ENCODE measurements at regions not wholly inside any gene's neighbourhood (a gene's known extent, or its start where the extent isn't known, plus 50 kb on each side); places are given as distances from the start of the nearest gene placed in this dataset.

DNA sequence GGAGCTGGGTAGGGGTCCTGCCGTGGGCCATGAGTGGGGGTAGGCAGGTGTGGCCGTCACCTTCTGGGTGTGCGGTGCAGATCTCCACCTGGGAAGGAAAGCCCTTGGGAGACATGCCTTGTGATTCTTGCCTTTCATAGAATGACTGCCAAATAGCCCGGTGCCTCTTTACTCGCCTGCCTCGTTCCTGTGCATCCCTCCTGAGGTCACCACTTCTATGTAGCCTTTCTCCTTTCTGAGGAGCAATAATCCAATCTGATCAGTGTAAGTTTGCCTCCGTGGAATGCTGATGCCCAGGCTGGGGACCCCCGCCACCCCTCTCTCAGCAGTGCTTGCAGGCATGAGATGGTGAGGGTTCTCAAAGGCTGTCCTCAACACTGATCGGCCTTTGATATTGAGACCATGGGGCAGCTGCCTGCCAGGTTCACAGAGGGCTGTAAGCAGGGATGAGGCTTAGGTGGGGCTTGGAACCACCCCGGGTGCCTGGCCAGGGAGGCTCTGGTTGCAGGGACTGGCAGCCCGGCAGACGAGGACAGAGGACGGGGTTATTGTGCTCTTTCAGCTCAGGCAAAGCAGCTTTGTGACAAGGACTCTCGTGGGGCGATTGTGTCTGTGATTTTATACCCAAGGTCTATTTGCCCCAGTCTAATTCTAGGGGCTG lies 86.1 kb upstream of the WNT7B start:
- ATAC-seq (no peak), DNase-seq (no peak)
- Mint-ChIP-seq H3K9me3 (no peaks in the 10 kb centered on the region), H3K27me3 (peaks cover 6% of the 10 kb centered on the region), H3K36me3 (ENCODE audit: low read depth) (peaks cover 4% of the 10 kb centered on the region), H3K4me1 (ENCODE audit: low read depth) (peaks cover 17% of the 10 kb centered on the region), H3K4me3 (no peak overlapping the region), H3K27ac (no peak overlapping the region)
- POLR2A ChIA-PET = no interaction called here
- CTCF ChIA-PET = interaction anchor here (0.7 kb wide), 1 partner anchor 26 kb away, joined by 3 read pairs; no protein-coding TSS in a partner anchor
- TF ChIP-seq, protein P1, sequence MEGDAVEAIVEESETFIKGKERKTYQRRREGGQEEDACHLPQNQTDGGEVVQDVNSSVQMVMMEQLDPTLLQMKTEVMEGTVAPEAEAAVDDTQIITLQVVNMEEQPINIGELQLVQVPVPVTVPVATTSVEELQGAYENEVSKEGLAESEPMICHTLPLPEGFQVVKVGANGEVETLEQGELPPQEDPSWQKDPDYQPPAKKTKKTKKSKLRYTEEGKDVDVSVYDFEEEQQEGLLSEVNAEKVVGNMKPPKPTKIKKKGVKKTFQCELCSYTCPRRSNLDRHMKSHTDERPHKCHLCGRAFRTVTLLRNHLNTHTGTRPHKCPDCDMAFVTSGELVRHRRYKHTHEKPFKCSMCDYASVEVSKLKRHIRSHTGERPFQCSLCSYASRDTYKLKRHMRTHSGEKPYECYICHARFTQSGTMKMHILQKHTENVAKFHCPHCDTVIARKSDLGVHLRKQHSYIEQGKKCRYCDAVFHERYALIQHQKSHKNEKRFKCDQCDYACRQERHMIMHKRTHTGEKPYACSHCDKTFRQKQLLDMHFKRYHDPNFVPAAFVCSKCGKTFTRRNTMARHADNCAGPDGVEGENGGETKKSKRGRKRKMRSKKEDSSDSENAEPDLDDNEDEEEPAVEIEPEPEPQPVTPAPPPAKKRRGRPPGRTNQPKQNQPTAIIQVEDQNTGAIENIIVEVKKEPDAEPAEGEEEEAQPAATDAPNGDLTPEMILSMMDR (IDR thresholded peaks at IDR 0.05) = no peak
- intact Hi-C loops (cut with micrococcal nuclease) = no loop called here

DNA sequence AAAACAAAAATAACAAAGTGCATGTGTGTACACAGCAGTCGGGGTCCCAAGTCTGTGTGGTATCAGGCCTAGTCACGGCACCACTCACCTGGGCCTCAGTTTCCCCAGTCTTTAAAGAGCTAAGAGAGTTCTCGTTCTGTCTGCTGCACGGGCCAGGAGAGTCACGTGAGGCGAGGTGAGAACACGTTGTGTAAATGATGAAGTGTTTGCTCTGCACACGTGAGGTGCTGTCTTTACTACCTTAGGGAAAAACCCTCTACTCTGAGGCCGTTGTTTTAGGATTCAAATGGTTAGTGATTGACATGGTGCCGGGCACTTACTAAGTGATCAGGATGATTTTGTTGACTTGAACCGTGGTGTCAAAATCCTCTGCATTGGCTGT lies 86.5 kb upstream of the PPARA start:
- Mint-ChIP-seq H3K4me1 (ENCODE audit: low read depth) (peaks cover 14% of the 10 kb centered on the region), H3K9me3 (no peaks in the 10 kb centered on the region), H3K4me3 (no peak overlapping the region), H3K36me3 (ENCODE audit: low read depth) (peaks cover 4% of the 10 kb centered on the region), H3K27me3 (peaks cover 9% of the 10 kb centered on the region), H3K27ac (no peak overlapping the region)
- TF ChIP-seq, protein P1 (IDR thresholded peaks at IDR 0.05) = no peak
- DNase-seq = no peak
- intact Hi-C loops (cut with micrococcal nuclease) = no loop called here
- ChIA-PET CTCF (interaction anchor here (0.7 kb wide), 1 partner anchor 27 kb away, joined by 3 read pairs; no protein-coding TSS in a partner anchor), POLR2A (no interaction called here)
- ATAC-seq = no peak

DNA sequence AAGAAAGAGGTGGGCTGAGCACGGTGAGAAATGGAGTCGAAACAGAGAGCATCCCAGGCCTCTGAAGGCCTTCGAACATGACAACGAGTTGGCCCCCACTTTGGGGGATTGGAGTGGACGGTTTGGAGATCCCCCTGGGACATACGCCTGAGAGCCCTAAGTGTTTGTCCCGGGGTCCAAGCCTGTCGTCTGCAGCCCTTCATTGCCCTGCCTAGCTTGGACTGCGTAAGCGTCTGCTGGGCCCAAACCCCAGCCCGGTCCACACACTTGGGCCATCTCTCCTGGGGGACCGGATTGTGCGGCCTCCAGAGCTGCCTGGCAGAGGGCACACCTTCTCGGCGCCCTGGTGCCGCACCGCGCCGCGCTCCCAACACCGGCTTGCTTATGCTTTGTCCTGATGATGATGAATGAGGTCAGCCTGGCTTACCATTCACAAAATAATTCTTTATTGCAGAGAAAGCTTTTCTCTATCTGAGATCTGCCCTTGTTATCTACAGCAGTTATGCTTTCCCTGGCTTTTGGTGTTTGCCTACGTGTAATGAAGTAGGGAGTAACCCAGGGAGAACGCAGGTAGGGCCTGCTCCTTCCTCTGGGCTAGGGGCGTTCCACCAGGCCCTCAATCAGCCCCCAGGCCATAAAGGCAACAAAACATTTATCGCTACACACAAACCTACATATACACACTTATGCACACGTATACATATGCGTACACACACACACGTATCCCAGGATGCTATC lies 85.9 kb upstream of the PPARA start:
- POLR2A ChIA-PET = no interaction called here
- no peak overlapping the region for H3K27ac Mint-ChIP-seq
- TF ChIP-seq, protein P1 (IDR thresholded peaks at IDR 0.05) = no peak

DNA sequence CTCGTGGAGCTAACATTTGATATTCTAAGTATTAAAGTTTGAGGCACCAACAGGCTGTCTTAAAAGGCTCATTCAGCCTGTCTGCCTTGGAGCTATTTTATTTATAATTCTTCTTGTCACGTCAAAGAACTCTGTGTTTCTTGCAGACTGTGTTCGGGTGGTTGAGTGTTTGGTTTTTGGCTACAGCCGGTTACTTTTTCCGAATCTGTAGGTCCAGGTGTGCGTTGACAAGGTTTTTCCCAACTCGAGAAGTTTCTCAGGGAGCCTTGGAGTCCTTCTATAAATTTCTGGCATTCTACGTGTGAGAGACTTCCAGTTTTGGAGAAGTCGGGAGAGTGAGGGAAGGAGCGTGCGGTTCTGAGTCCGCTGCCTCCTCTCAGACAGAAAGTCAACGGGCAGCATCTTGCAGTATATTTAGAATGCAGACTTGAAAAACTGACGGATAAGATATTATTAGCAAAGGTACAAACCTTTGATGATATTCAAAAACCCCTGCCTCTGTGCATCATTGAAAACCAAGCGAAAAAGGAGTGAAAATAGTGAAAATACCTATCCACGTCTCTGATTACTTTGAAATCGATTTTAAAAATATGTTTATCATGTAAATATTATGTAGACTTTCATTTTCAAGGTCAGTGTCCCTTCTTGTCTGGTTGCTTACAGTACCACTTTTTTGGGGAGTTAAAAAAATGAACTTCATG lies 85.2 kb upstream of the PPARA start:
- Mint-ChIP-seq H3K9me3 (no peaks in the 10 kb centered on the region), H3K36me3 (ENCODE audit: low read depth) (peaks cover 4% of the 10 kb centered on the region), H3K4me3 (no peak overlapping the region), H3K27ac (no peak overlapping the region), H3K4me1 (ENCODE audit: low read depth) (peaks cover 19% of the 10 kb centered on the region), H3K27me3 (peaks cover 10% of the 10 kb centered on the region)
- TF ChIP-seq, protein P1 (IDR thresholded peaks at IDR 0.05) = no peak
- no peak for ATAC-seq
- DNase-seq = no peak
- POLR2A ChIA-PET = no interaction called here
- CTCF ChIA-PET = interaction anchor here (1.6 kb wide), 1 partner anchor 59 kb away, joined by 5 read pairs; no protein-coding TSS in a partner anchor
- intact Hi-C loops (cut with micrococcal nuclease) = no loop called here

More for the DNA sequence above, 85.9 kb upstream of the PPARA start:
- H3K4me1 Mint-ChIP-seq (ENCODE audit: low read depth) = peaks cover 16% of the 10 kb centered on the region
- peaks cover 10% of the 10 kb centered on the region for H3K27me3 Mint-ChIP-seq
- no peaks in the 10 kb centered on the region for H3K9me3 Mint-ChIP-seq
- intact Hi-C loops (cut with micrococcal nuclease) = no loop called here
- peaks cover 4% of the 10 kb centered on the region for H3K36me3 Mint-ChIP-seq (ENCODE audit: low read depth)
- no peak overlapping the region for H3K4me3 Mint-ChIP-seq
- ATAC-seq = no peak
- CTCF ChIA-PET = interaction anchor here (1.6 kb wide), 1 partner anchor 58 kb away, joined by 5 read pairs; no protein-coding TSS in a partner anchor
- no peak for DNase-seq
